ENCODE measurements at regions not wholly inside any gene's neighbourhood (a gene's known extent, or its start where the extent isn't known, plus 50 kb on each side); places are given as distances from the start of the nearest gene placed in this dataset.

GRCh38 chr3:106552351-106553043, 683.7 kb upstream of the CBLB start:
- Histone ChIP-seq H3K4me3 (ENCODE audit: low read length) (no peak overlapping the region), H2AFZ (ENCODE audit: low read depth, low read length) (no peak overlapping the region), H3K79me2 (ENCODE audit: low read length) (no peaks in the 10 kb centered on the region), H3K4me1 (ENCODE audit: low read length) (no peaks in the 10 kb centered on the region), H4K20me1 (ENCODE audit: insufficient read depth, low read length) (no peaks in the 10 kb centered on the region), H3K9me3 (ENCODE audit: insufficient read depth, low read length) (no peaks in the 10 kb centered on the region; the same call in 1 of the 2 replicates), H3K36me3 (replicated peaks; ENCODE audit: low read depth, low read length) (no peaks in the 10 kb centered on the region), H3K27ac (ENCODE audit: low read length) (no peak overlapping the region), H3K9ac (ENCODE audit: low read length) (no peak overlapping the region), H3K27me3 (ENCODE audit: low read depth, low read length) (no peaks in the 10 kb centered on the region), H3K4me2 (ENCODE audit: low read length) (no peak overlapping the region)
- TF ChIP-seq CTCF (IDR thresholded peaks at IDR 0.05; ENCODE audit: low read depth, low read length): no peak
- TF ChIP-seq EZH2phosphoT487 (IDR thresholded peaks at IDR 0.05; ENCODE audit: low read depth): no peak

DNA sequence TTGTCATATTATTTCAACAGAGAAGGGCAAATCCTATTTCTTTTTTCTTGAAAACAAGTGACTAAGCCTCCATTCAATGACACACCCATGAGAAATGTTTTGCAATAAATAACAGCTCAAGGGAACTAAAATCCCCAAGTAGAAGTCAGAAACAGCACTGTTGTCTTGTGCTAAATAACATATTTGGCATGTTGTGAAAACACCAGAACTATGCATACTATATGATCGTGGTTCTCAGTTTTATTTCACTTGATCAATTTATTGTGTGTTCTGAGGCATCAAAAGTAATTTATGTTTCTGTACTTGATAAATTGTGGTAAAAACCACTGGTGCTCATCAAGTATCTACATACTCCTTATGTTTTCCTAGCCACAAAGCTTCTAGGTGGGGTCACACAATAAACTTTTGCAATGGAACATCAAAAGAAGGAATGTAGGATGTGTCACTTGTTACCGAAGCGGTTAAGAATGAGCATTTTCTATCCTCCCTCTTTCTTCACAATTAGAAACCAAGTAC, 691.7 kb upstream of the CBLB start:
- H3K27me3 ChIP-seq (ENCODE audit: low read depth, low read length): no peaks in the 10 kb centered on the region
- no peaks in the 10 kb centered on the region for H3K79me2 ChIP-seq (ENCODE audit: low read length)
- no peaks in the 10 kb centered on the region for H4K20me1 ChIP-seq (ENCODE audit: insufficient read depth, low read length)
- no peaks in the 10 kb centered on the region for H3K36me3 ChIP-seq (replicated peaks; ENCODE audit: low read depth, low read length)
- H3K9ac ChIP-seq (ENCODE audit: low read length): no peak overlapping the region
- no peak for TF ChIP-seq CTCF (IDR thresholded peaks at IDR 0.05; ENCODE audit: low read depth, low read length)
- no peak for TF ChIP-seq EZH2phosphoT487 (IDR thresholded peaks at IDR 0.05; ENCODE audit: low read depth)
- no peak overlapping the region for H3K4me2 ChIP-seq (ENCODE audit: low read length)
- H3K27ac ChIP-seq (ENCODE audit: low read length): no peak overlapping the region
- peaks cover 2% of the 10 kb centered on the region for H3K4me1 ChIP-seq (ENCODE audit: low read length)
- H3K9me3 ChIP-seq (ENCODE audit: insufficient read depth, low read length): no peaks in the 10 kb centered on the region
- no peak overlapping the region for H3K4me3 ChIP-seq (ENCODE audit: low read length)
- H2AFZ ChIP-seq (ENCODE audit: low read depth, low read length): no peak overlapping the region

DNA sequence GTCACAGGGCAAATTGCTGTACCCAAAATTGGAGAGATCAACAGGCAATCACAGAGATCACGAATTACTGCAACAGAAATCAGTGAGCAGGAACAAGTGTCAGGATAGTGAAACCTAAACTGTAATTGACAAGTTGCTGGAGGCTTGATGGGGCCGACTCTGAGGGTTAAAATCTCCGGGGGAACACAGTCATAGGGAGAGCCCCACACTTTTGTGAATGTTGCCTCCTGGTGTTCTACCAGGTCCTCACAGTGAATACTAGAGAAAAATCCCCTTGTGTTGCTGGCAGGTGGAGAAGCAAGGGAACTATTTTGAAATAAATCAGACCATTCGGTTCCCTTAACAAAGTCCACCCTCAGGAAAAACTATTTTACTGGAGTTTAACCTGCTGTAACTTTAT, 697.5 kb upstream of the CBLB start:
- no peak overlapping the region for H3K9ac ChIP-seq (ENCODE audit: low read length)
- H3K27ac ChIP-seq (ENCODE audit: low read length): no peak overlapping the region
- H3K79me2 ChIP-seq (ENCODE audit: low read length): no peaks in the 10 kb centered on the region
- H2AFZ ChIP-seq (ENCODE audit: low read depth, low read length): peak overlapping the region; percentile 74
- H3K4me1 ChIP-seq (ENCODE audit: low read length): peaks cover 13% of the 10 kb centered on the region
- peak overlapping the region; percentile 63 for H3K4me2 ChIP-seq (ENCODE audit: low read length)
- TF ChIP-seq EZH2phosphoT487 (IDR thresholded peaks at IDR 0.05; ENCODE audit: low read depth) (no peak), CTCF (IDR thresholded peaks at IDR 0.05; ENCODE audit: low read depth, low read length) (peak; percentile 47)
- no peaks in the 10 kb centered on the region for H3K27me3 ChIP-seq (ENCODE audit: low read depth, low read length)
- H3K4me3 ChIP-seq (ENCODE audit: low read length): peak overlapping the region; percentile 25
- no peaks in the 10 kb centered on the region for H3K9me3 ChIP-seq (ENCODE audit: insufficient read depth, low read length)
- no peaks in the 10 kb centered on the region for H4K20me1 ChIP-seq (ENCODE audit: insufficient read depth, low read length)
- H3K36me3 ChIP-seq (replicated peaks; ENCODE audit: low read depth, low read length): no peaks in the 10 kb centered on the region

DNA sequence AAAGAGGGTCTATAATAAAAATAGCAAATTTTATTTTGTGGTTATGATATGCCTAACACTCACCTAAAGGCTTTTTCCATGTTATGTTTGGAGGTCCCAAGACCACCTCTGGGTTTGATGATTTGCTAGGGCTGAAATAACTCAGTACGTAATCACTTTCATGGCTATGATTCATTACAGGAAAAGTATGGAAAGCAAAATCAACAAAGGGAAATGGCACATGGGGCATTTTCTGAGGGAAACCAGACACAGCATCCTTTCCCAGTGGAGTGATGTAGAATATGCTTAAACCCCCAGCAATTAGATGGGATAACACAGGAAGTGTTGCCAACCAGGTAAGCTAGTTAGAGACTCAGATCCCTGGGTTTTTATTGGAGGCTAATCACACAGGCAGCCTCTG, 701.6 kb upstream of the CBLB start:
- H3K4me3 ChIP-seq (ENCODE audit: low read length): no peak overlapping the region
- H3K4me1 ChIP-seq (ENCODE audit: low read length): peaks cover 12% of the 10 kb centered on the region
- H3K9ac ChIP-seq (ENCODE audit: low read length): no peak overlapping the region
- no peaks in the 10 kb centered on the region for H3K79me2 ChIP-seq (ENCODE audit: low read length)
- no peak overlapping the region for H3K27ac ChIP-seq (ENCODE audit: low read length)
- H3K27me3 ChIP-seq (ENCODE audit: low read depth, low read length): no peaks in the 10 kb centered on the region
- H2AFZ ChIP-seq (ENCODE audit: low read depth, low read length): no peak overlapping the region
- no peaks in the 10 kb centered on the region for H3K36me3 ChIP-seq (replicated peaks; ENCODE audit: low read depth, low read length)
- no peaks in the 10 kb centered on the region for H3K9me3 ChIP-seq (ENCODE audit: insufficient read depth, low read length)
- H4K20me1 ChIP-seq (ENCODE audit: insufficient read depth, low read length): no peaks in the 10 kb centered on the region
- H3K4me2 ChIP-seq (ENCODE audit: low read length): no peak overlapping the region
- no peak for TF ChIP-seq EZH2phosphoT487 (IDR thresholded peaks at IDR 0.05; ENCODE audit: low read depth)
- no peak for TF ChIP-seq CTCF (IDR thresholded peaks at IDR 0.05; ENCODE audit: low read depth, low read length)
